Tibial nerve (tissue), 4 donors: ENCODE measurements at regions not wholly inside any gene's neighbourhood (a gene's known extent, or its start where the extent isn't known, plus 50 kb on each side); places are given as distances from the start of the nearest gene placed in this dataset.

Source experiments
- EP300 ChIP-seq, 2 donors: sonication (generic); formaldehyde crosslinking; IDR thresholded peaks; one replicate each; pipeline ENCODE4 v1.6.1; 2017; ENCODE audit warnings: antibody characterized with exemption in 2 of 2, mild to moderate bottlenecking in 1 of 2
- POLR2A ChIP-seq, 2 donors: fragments of 450-650 bp; IDR thresholded peaks; one replicate each; pipeline ENCODE4 v1.6.1; 2017; ENCODE audit warnings: antibody characterized with exemption in 2 of 2, mild to moderate bottlenecking in 2 of 2, moderate library complexity in 2 of 2
- TF ChIP-seq, protein P1 (sequence below), 5 experiments: fragments of 200-600 bp in 3 of 5; fragments of 450-650 bp in 2 of 5; sonication (generic) in 3 of 5; IDR thresholded peaks; one replicate each; pipeline ENCODE4 v1.5.1; 2016 to 2019; ENCODE audit warnings: antibody characterized with exemption in 5 of 5, mild to moderate bottlenecking in 3 of 5, moderate library complexity in 2 of 5

DNA sequence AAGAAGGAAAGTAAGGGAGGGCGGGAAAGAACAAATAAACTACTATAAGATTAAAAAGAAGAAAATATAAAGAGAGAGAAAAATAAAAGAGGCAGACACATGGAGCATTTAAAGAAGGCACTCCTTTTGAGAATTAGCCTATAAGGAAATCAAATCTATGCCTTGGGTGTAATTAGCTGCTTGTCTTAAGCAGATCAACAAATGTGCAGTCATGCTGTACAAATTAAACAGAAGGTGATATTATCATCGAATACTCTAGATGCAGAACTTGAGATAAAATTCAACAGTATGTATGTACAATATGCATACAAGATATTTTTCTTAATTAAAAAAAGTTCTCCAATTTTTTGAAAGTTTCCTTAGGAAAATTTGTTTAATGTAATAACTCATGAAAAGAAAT is 623.0 kb upstream of the CHORDC1 start:
- TF ChIP-seq, protein P1, sequence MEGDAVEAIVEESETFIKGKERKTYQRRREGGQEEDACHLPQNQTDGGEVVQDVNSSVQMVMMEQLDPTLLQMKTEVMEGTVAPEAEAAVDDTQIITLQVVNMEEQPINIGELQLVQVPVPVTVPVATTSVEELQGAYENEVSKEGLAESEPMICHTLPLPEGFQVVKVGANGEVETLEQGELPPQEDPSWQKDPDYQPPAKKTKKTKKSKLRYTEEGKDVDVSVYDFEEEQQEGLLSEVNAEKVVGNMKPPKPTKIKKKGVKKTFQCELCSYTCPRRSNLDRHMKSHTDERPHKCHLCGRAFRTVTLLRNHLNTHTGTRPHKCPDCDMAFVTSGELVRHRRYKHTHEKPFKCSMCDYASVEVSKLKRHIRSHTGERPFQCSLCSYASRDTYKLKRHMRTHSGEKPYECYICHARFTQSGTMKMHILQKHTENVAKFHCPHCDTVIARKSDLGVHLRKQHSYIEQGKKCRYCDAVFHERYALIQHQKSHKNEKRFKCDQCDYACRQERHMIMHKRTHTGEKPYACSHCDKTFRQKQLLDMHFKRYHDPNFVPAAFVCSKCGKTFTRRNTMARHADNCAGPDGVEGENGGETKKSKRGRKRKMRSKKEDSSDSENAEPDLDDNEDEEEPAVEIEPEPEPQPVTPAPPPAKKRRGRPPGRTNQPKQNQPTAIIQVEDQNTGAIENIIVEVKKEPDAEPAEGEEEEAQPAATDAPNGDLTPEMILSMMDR (IDR thresholded peaks at IDR 0.05) = no peak
- TF ChIP-seq EP300 (IDR thresholded peaks at IDR 0.05) (no peak), POLR2A (IDR thresholded peaks at IDR 0.05) (no peak)
